Mononuclear cell (primary cell): ENCODE measurements at regions not wholly inside any gene's neighbourhood (a gene's known extent, or its start where the extent isn't known, plus 50 kb on each side); places are given as distances from the start of the nearest gene placed in this dataset.
"Not testable (repeated sequence)": the region's sequence is repeated elsewhere in the genome, so short reads cannot be mapped to it uniquely, and the experiment has no call there.

Experiments used
- H3K27me3 ChIP-seq: 2 replicates; pipeline ENCODE4 v1.6.0; 2011; ENCODE audit warnings: low read length, control low read depth; ENCODE audit not compliant: insufficient read depth
- H3K4me1 ChIP-seq: 2 replicates; pipeline ENCODE4 v1.5.1; 2011; ENCODE audit warnings: mild to moderate bottlenecking, low read length, control low read depth; ENCODE audit not compliant: insufficient read depth
- H3K4me3 ChIP-seq: 2 replicates; pipeline ENCODE4 v1.5.1; 2011; ENCODE audit warnings: mild to moderate bottlenecking, low read length, moderate library complexity
- H3K9me3 ChIP-seq: 2 replicates; pipeline ENCODE4 v1.5.1; 2011; ENCODE audit warnings: low read depth, mild to moderate bottlenecking, control low read depth, low read length

- not testable (repeated sequence) for H3K4me3 ChIP-seq, H3K9me3 ChIP-seq, H3K4me1 ChIP-seq, H3K27me3 ChIP-seq
Measured at GRCh38 chr2:185424958-185425629, 313.5 kb upstream of the FSIP2 start.

DNA sequence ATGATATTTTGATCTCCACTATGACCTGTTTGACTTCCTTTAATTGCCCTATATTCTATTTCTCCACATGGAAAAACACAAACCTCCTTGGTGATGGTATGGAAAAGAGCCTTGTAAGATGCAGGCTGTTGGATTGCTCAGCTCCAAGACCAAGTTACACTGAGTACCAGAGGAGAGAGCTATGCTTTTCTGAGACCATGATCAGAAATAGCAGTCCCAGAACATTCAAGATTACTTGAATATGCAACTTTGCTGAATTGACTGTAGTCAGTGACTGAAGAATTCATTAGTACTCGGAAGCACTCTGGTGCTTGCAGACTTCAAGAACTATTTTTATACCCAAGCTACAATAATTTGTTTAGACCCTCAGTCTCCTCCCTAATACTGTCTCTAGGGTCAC is 310.6 kb upstream of the FSIP2 start:
- Histone ChIP-seq H3K9me3 (no peaks in the 10 kb centered on the region), H3K27me3 (no peaks in the 10 kb centered on the region), H3K4me1 (no peaks in the 10 kb centered on the region), H3K4me3 (no peak overlapping the region)

DNA sequence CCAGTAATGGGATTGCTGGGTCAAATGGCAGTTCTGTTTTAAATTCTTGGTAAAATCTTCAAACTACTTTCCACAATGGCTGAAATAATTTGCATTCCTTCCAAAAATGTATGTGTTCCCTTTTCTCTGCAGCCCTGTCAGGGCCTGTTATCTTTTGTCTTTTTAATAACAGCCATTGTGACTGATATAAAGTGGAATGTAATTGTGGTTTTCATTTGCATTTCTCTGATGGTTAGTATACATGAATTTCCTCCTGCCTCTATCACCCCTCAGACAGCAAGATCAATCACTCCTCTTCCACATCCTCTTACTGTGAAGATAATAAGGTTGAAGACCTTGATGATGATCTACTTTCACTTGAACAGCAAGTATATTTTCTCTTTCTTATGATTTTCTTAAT is 304.8 kb upstream of the FSIP2 start:
- no peaks in the 10 kb centered on the region for H3K4me1 ChIP-seq
- no peak overlapping the region for H3K4me3 ChIP-seq
- no peaks in the 10 kb centered on the region for H3K27me3 ChIP-seq
- H3K9me3 ChIP-seq: no peaks in the 10 kb centered on the region

GRCh38 chr2:185436787-185437372 is 301.7 kb upstream of the FSIP2 start:
- H3K27me3 ChIP-seq: no peaks in the 10 kb centered on the region
- H3K4me1 ChIP-seq: no peaks in the 10 kb centered on the region
- H3K4me3 ChIP-seq: no peak overlapping the region
- H3K9me3 ChIP-seq: no peaks in the 10 kb centered on the region

DNA sequence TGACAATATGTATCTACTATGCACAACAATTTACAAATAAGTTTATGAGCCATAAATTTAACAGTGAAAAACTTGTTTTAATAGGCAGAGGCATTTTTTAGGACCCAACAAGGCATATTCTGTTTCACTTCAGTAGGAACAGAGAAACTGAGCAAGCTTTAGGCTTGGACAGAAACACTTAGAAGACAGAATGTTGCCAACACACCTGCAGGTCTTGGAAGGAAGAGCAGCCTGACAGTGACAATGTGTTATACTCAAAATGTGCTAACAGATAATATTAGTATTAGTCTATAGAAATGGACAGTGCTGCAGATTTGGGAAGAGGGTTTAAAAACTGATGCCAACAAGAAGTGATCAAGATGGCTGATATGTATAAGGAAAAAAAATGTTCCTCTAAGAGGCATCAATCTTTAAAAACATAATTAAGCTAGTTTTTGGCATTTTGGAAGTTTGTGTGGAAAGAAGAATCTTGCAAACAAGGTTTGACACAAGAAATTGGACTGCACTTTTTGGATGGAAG is 297.1 kb upstream of the FSIP2 start:
- H3K27me3 ChIP-seq: no peaks in the 10 kb centered on the region
- no peaks in the 10 kb centered on the region for H3K4me1 ChIP-seq
- no peak overlapping the region for H3K4me3 ChIP-seq
- H3K9me3 ChIP-seq: no peaks in the 10 kb centered on the region

GRCh38 chr2:185456517-185456916 is 282.1 kb upstream of the FSIP2 start:
- H3K9me3 ChIP-seq: peaks cover 16% of the 10 kb centered on the region
- no peaks in the 10 kb centered on the region for H3K4me1 ChIP-seq
- no peak overlapping the region for H3K4me3 ChIP-seq

DNA sequence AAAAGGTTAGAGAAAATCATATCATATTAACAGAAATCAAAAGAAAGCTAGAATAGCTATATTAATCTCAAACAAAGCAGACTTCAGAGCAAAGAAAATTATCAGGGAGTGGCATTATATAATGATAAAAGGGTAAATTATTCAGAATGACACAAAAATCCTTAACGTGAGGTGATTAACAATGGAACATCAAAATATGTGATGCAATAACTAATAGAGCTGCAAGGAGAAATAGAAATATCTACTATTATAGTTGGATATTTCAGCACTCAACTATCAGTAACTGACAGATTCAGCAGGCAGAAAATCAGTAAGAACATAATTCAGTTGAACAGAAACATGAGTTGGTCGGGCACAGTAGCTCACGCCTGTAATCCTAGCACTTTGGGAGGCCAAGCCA is 275.1 kb upstream of the FSIP2 start:
- Histone ChIP-seq H3K27me3 (no peaks in the 10 kb centered on the region), H3K9me3 (no peaks in the 10 kb centered on the region), H3K4me3 (no peak overlapping the region), H3K4me1 (no peaks in the 10 kb centered on the region)

More at GRCh38 chr2:185456517-185456916, 282.1 kb upstream of the FSIP2 start:
- no peaks in the 10 kb centered on the region for H3K27me3 ChIP-seq

DNA sequence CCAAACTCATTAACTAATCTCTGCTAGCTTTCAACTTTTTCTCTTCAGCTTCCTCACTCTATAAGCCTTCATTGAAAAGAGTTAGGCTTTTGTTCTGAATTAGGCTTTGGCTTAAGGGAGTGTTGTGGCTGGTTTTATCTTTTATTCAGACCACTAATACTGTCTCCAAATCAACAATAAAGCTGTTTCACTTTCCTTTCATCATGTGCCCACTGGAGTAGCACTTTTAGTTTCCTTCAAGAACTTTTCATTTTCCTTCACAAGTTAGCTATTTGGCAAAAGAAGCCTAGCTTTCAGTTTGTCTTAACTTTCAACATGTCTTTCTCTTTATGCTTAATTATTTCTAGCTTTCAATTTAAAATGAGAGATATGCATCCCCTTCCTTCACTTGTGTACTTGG is 271.7 kb upstream of the FSIP2 start:
- H3K9me3 ChIP-seq: no peaks in the 10 kb centered on the region
- no peaks in the 10 kb centered on the region for H3K4me1 ChIP-seq
- no peaks in the 10 kb centered on the region for H3K27me3 ChIP-seq
- H3K4me3 ChIP-seq: no peak overlapping the region

GRCh38 chr2:185471441-185471840 is 267.2 kb upstream of the FSIP2 start:
- no peaks in the 10 kb centered on the region for H3K27me3 ChIP-seq
- H3K4me1 ChIP-seq: no peaks in the 10 kb centered on the region
- H3K9me3 ChIP-seq: no peaks in the 10 kb centered on the region
- H3K4me3 ChIP-seq: no peak overlapping the region

DNA sequence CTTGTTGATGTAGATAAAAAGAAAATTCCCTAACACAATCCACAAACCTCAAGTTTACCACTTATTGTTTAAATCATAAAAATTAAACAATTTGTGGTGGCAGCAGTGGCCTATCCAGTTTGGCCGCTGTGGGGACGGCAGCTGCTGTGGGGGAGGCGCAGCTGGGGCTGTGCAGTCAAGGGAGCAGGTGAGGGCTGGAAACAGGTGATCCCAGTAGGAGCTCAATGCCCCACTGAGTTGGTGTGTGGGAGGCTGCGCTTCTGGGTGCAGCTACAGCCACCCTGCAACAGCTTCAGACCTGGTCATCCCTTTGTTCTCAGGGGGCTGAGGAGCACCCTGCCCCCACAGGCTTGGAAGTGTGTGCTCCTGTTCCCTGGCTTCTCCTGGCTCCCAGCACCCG is 266.0 kb upstream of the FSIP2 start:
- Histone ChIP-seq H3K9me3 (no peaks in the 10 kb centered on the region), H3K4me3 (no peak overlapping the region), H3K4me1 (no peaks in the 10 kb centered on the region), H3K27me3 (no peaks in the 10 kb centered on the region)

DNA sequence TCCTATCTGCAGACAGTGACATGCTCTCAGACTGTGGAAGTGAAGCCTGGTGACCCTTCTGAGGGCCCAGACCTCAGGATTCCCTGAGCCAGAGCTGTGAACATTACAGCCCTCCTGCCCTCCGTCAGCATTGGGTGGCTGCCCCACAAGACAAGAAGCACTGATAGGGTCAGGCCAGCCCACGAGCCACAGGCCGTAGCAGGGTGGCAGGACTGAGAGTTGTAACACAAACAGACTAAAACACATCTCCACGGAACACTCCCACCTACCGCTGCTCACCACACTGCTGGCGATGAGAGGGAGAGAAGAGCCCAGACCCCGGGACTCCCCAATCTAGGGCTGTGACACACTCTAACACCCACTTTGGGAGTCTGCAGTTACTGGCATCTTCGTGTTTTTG is 264.8 kb upstream of the FSIP2 start:
- Histone ChIP-seq H3K9me3 (no peaks in the 10 kb centered on the region), H3K27me3 (no peaks in the 10 kb centered on the region), H3K4me3 (no peak overlapping the region), H3K4me1 (no peaks in the 10 kb centered on the region)

DNA sequence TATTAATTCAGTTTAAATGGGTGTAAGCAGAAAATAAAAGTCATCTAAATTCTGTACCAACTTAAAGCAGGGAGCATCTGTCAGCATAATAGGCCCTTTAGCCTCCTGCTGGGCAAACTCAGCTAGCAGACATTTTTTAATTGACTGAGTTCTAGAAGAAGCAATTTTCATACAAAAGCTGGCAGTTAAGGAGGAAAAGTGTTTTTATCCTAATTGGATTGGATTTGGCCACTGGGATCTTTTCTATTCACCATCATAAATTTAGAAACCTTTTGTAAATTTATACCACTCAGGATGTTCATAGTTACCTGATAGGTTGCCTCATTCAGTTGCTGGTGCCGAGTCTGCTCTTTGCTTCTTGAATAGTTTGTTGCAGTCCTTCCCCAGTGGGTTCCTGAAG is 262.7 kb upstream of the FSIP2 start:
- no peaks in the 10 kb centered on the region for H3K4me1 ChIP-seq
- no peaks in the 10 kb centered on the region for H3K9me3 ChIP-seq
- no peaks in the 10 kb centered on the region for H3K27me3 ChIP-seq
- H3K4me3 ChIP-seq: no peak overlapping the region

GRCh38 chr2:185477452-185477851 is 261.2 kb upstream of the FSIP2 start:
- no peaks in the 10 kb centered on the region for H3K27me3 ChIP-seq
- H3K4me1 ChIP-seq: no peaks in the 10 kb centered on the region
- H3K9me3 ChIP-seq: no peaks in the 10 kb centered on the region
- H3K4me3 ChIP-seq: no peak overlapping the region

- Histone ChIP-seq H3K9me3 (no peaks in the 10 kb centered on the region), H3K27me3 (no peaks in the 10 kb centered on the region), H3K4me1 (no peaks in the 10 kb centered on the region), H3K4me3 (no peak overlapping the region)
Measured at GRCh38 chr2:185484602-185485001, 254.0 kb upstream of the FSIP2 start.

GRCh38 chr2:185502351-185502750 is 236.3 kb upstream of the FSIP2 start:
- Histone ChIP-seq H3K27me3 (no peaks in the 10 kb centered on the region), H3K4me3 (no peak overlapping the region), H3K9me3 (peaks cover 27% of the 10 kb centered on the region), H3K4me1 (no peaks in the 10 kb centered on the region)

DNA sequence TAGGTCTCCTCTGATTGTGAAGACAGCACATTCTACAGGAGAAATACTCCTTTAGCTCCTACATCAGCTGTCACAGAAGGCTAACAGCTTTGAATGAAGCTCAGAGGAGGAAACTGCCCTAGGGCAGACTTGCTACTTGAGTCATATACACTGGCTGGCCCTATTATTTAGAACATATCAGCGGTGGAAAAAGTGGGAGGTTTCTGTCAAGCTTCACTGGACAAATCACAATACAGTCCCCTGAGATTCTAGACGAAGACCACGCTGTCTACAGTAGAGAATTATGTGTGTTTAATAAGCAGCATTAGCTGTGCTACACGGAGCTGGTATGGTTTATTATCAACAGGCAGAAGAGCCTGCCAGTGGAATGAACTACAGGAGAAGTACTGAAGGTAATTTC is 230.9 kb upstream of the FSIP2 start:
- no peaks in the 10 kb centered on the region for H3K27me3 ChIP-seq
- no peaks in the 10 kb centered on the region for H3K4me1 ChIP-seq
- H3K9me3 ChIP-seq: peaks cover 55% of the 10 kb centered on the region
- H3K4me3 ChIP-seq: no peak overlapping the region
